K562 (cell line): ENCODE measurements at regions not wholly inside any gene's neighbourhood (a gene's known extent, or its start where the extent isn't known, plus 50 kb on each side); places are given as distances from the start of the nearest gene placed in this dataset.

ENCODE experiments used
- ARHGAP35 ChIP-seq: fragments of 450-650 bp; IDR thresholded peaks from 2 replicates; pipeline ENCODE4 v1.6.1; 2018; ENCODE audit not compliant: partially characterized antibody
- CHD2 ChIP-seq: IDR thresholded peaks from 2 replicates; pipeline ENCODE4 v1.6.1; 2011; ENCODE audit warnings: low read depth, low read length
- CTCF ChIP-seq, 3 experiments: IDR thresholded peaks in 2 of 3; conservative IDR thresholded peaks in 1 of 3; 2 replicates each; pipeline ENCODE4 v1.5.1; 2011 to 2012; ENCODE audit warnings: low read length in 3 of 3, mild to moderate bottlenecking in 3 of 3, control low read depth in 2 of 3, improper control_type of control experiment in 1 of 3, inconsistent platforms in 1 of 3, low read depth in 1 of 3, mixed read lengths in 1 of 3, moderate library complexity in 1 of 3; ENCODE audit not compliant: insufficient read depth in 2 of 3
- EZH2 ChIP-seq: IDR thresholded peaks from 2 replicates; pipeline ENCODE4 v1.6.1; 2012; ENCODE audit warnings: low read depth, mild to moderate bottlenecking, inconsistent platforms, low read length, borderline replicate concordance
- FOXM1 ChIP-seq, 2 experiments: fragments of 450-650 bp in 1 of 2; sonication (generic) in 1 of 2; formaldehyde crosslinking in 1 of 2; IDR thresholded peaks; 2 replicates each; pipeline versions ENCODE4 v1.6.1 to v1.9.0; 2017 to 2022; ENCODE audit warnings: low read depth in 2 of 2, mild to moderate bottlenecking in 2 of 2, missing genetic modification reagents in 1 of 2, moderate library complexity in 1 of 2
- SRF ChIP-seq, 2 experiments: fragments of 250-450, 450-650 bp in 1 of 2; sonication (Bioruptor Pico) in 1 of 2; sonication (generic) in 1 of 2; formaldehyde crosslinking; IDR thresholded peaks; 2 replicates each; pipeline versions ENCODE4 v1.5.0 to v1.5.1; 2020 to 2022; ENCODE audit warnings: mild to moderate bottlenecking in 1 of 2, missing genetic modification reagents in 1 of 2
- ZBED1 ChIP-seq: IDR thresholded peaks from 2 replicates; pipeline ENCODE4 v1.6.1; 2014
- ZNF24 ChIP-seq: fragments of 450-650 bp; IDR thresholded peaks from 2 replicates; pipeline ENCODE4 v1.6.1; 2016
- TF ChIP-seq, protein P1 (sequence below), 2 experiments: IDR thresholded peaks; 2 replicates each; pipeline ENCODE4 v1.6.1; 2012; ENCODE audit warnings: improper control_type of control experiment in 2 of 2, low read depth in 2 of 2, low read length in 2 of 2, borderline replicate concordance in 1 of 2
- TF ChIP-seq, protein P2 (sequence below): fragments of 250-450 bp; sonication (Bioruptor Pico); IDR thresholded peaks from 2 replicates; pipeline ENCODE4 v1.8.0; 2021; ENCODE audit warnings: mild to moderate bottlenecking, moderate library complexity

DNA sequence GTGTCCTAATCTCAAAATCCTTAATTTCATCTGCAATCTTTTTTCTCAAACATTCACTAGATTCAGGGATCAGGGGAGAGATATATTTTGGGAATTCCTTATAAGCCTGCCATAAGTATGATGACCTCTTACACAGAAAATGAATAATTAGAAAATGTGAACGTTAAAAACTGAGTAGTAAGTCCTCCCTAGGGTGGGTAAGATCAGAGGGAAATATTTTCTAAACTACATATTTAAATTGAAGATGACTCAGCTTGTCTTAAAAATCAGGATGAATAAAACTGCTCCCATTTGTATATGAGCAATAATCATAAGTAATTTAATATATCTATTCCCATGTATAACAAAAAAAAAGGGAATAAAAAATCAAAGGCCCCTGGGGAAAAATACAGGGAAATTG lies 935.5 kb downstream of the TMTC2 start:
- TF ChIP-seq ZNF24 (no peak), SRF (CRISPR knock-in tag; IDR thresholded peaks at IDR 0.05) (no peak), ZBED1 (no peak), CTCF (IDR thresholded peaks at IDR 0.05 in 2 of 3, conservative IDR thresholded peaks at IDR 0.05 in 1 of 3; ENCODE audit: insufficient read depth in 2 of 3, low read depth in 1 of 3, low read length in 3 of 3) (no peak), FOXM1 (IDR thresholded peaks at IDR 0.05; ENCODE audit: low read depth) (no peak), FOXM1 (CRISPR knock-in tag; IDR thresholded peaks at IDR 0.05; ENCODE audit: low read depth) (no peak), EZH2 (no peak), ARHGAP35 (no peak), CHD2 (no peak)
- TF ChIP-seq, protein P1, sequence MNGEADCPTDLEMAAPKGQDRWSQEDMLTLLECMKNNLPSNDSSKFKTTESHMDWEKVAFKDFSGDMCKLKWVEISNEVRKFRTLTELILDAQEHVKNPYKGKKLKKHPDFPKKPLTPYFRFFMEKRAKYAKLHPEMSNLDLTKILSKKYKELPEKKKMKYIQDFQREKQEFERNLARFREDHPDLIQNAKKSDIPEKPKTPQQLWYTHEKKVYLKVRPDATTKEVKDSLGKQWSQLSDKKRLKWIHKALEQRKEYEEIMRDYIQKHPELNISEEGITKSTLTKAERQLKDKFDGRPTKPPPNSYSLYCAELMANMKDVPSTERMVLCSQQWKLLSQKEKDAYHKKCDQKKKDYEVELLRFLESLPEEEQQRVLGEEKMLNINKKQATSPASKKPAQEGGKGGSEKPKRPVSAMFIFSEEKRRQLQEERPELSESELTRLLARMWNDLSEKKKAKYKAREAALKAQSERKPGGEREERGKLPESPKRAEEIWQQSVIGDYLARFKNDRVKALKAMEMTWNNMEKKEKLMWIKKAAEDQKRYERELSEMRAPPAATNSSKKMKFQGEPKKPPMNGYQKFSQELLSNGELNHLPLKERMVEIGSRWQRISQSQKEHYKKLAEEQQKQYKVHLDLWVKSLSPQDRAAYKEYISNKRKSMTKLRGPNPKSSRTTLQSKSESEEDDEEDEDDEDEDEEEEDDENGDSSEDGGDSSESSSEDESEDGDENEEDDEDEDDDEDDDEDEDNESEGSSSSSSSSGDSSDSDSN (IDR thresholded peaks at IDR 0.05; ENCODE audit: borderline replicate concordance in 1 of 2, low read depth in 2 of 2, low read length in 2 of 2) = no peak
- TF ChIP-seq, protein P2, sequence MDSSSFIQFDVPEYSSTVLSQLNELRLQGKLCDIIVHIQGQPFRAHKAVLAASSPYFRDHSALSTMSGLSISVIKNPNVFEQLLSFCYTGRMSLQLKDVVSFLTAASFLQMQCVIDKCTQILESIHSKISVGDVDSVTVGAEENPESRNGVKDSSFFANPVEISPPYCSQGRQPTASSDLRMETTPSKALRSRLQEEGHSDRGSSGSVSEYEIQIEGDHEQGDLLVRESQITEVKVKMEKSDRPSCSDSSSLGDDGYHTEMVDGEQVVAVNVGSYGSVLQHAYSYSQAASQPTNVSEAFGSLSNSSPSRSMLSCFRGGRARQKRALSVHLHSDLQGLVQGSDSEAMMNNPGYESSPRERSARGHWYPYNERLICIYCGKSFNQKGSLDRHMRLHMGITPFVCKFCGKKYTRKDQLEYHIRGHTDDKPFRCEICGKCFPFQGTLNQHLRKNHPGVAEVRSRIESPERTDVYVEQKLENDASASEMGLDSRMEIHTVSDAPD (CRISPR knock-in tag) = no peak
